ENCODE measurements at regions not wholly inside any gene's neighbourhood (a gene's known extent, or its start where the extent isn't known, plus 50 kb on each side); places are given as distances from the start of the nearest gene placed in this dataset.

GRCh38 chr5:1655496-1656270 lies 131.9 kb upstream of the LPCAT1 start:
- TF ChIP-seq CTCF (IDR thresholded peaks at IDR 0.05 in 2 of 3, conservative IDR thresholded peaks at IDR 0.05 in 1 of 3; ENCODE audit: borderline replicate concordance in 1 of 3, insufficient read depth in 1 of 3, low read depth in 2 of 3, low read length in 2 of 3) (no peak), POLR2A (IDR thresholded peaks at IDR 0.05; ENCODE audit: borderline replicate concordance, extremely low read depth, insufficient read depth, insufficient read length) (no peak), FOSL1 (IDR thresholded peaks at IDR 0.05; ENCODE audit: low read depth) (no peak), JUND (IDR thresholded peaks at IDR 0.05) (no peak), REST (IDR thresholded peaks at IDR 0.05; ENCODE audit: low read depth) (no peak), MAX (IDR thresholded peaks at IDR 0.05) (no peak), POLR2AphosphoS5 (IDR thresholded peaks at IDR 0.05; ENCODE audit: low read depth, low read length) (no peak), SRF (IDR thresholded peaks at IDR 0.05; ENCODE audit: low read depth) (no peak), SP1 (IDR thresholded peaks at IDR 0.05; ENCODE audit: low read depth) (no peak), EZH2 (IDR thresholded peaks at IDR 0.05) (no peak), CBX3 (IDR thresholded peaks at IDR 0.05; ENCODE audit: low read depth) (no peak), CEBPB (IDR thresholded peaks at IDR 0.05; ENCODE audit: low read depth) (no peak)
